ENCODE measurements at regions not wholly inside any gene's neighbourhood (a gene's known extent, or its start where the extent isn't known, plus 50 kb on each side); places are given as distances from the start of the nearest gene placed in this dataset.

GRCh38 chr1:239723776-239724367 is 337.5 kb downstream of the CHRM3 start:
- TF ChIP-seq CTCF (IDR thresholded peaks at IDR 0.05; ENCODE audit: low read depth, low read length, missing control alignments) = no peak
- no peak overlapping the region for H3K4me3 ChIP-seq (replicated peaks; ENCODE audit: low read depth, low read length)
- DNase-seq (ENCODE audit: extremely low read depth, low read depth) = no peak

GRCh38 chr1:239725371-239725770 is 339.0 kb downstream of the CHRM3 start:
- DNase-seq (ENCODE audit: extremely low read depth, low read depth) = no peak
- TF ChIP-seq CTCF (IDR thresholded peaks at IDR 0.05; ENCODE audit: low read depth, low read length, missing control alignments) = no peak
- H3K4me3 ChIP-seq (replicated peaks; ENCODE audit: low read depth, low read length) = no peak overlapping the region

GRCh38 chr1:239725933-239726332 is 339.6 kb downstream of the CHRM3 start:
- no peak for TF ChIP-seq CTCF (IDR thresholded peaks at IDR 0.05; ENCODE audit: low read depth, low read length, missing control alignments)
- H3K4me3 ChIP-seq (replicated peaks; ENCODE audit: low read depth, low read length) = no peak overlapping the region
- no peak for DNase-seq (ENCODE audit: extremely low read depth, low read depth)

GRCh38 chr1:239730378-239730777 is 344.0 kb downstream of the CHRM3 start:
- no peak for DNase-seq (ENCODE audit: extremely low read depth, low read depth)
- H3K4me3 ChIP-seq (replicated peaks; ENCODE audit: low read depth, low read length) = no peak overlapping the region
- no peak for TF ChIP-seq CTCF (IDR thresholded peaks at IDR 0.05; ENCODE audit: low read depth, low read length, missing control alignments)

GRCh38 chr1:239731082-239731748 is 344.8 kb downstream of the CHRM3 start:
- no peak for DNase-seq (ENCODE audit: extremely low read depth, low read depth)
- no peak overlapping the region for H3K4me3 ChIP-seq (replicated peaks; ENCODE audit: low read depth, low read length)
- TF ChIP-seq CTCF (IDR thresholded peaks at IDR 0.05; ENCODE audit: low read depth, low read length, missing control alignments) = no peak

GRCh38 chr1:239732770-239733169 is 346.4 kb downstream of the CHRM3 start:
- DNase-seq (ENCODE audit: extremely low read depth, low read depth) = no peak
- TF ChIP-seq CTCF (IDR thresholded peaks at IDR 0.05; ENCODE audit: low read depth, low read length, missing control alignments) = no peak
- H3K4me3 ChIP-seq (replicated peaks; ENCODE audit: low read depth, low read length) = no peak overlapping the region

Data from HFF-Myc (cell line).